NCI-H146 treated with DMSO at 0.1 percent for 48 hours (cell line): ENCODE measurements at regions not wholly inside any gene's neighbourhood (a gene's known extent, or its start where the extent isn't known, plus 50 kb on each side); places are given as distances from the start of the nearest gene placed in this dataset.
"Not testable (repeated sequence)": the region's sequence is repeated elsewhere in the genome, so short reads cannot be mapped to it uniquely, and the experiment has no call there.

Experiments used
- DNase-seq: peaks from one replicate; lab custom pipeline; 2025; ENCODE audit not compliant: unreplicated experiment; lab: John Stamatoyannopoulos, UW

GRCh38 chr7:51592842-51593599 lies 276.4 kb upstream of the COBL start:
- no peak for DNase-seq

- no peak for DNase-seq
Measured at GRCh38 chr7:51591223-51591622, 274.6 kb upstream of the COBL start.

GRCh38 chr7:51590746-51591145 lies 274.1 kb upstream of the COBL start:
- DNase-seq: no peak

- DNase-seq: no peak
Measured at GRCh38 chr7:51589111-51589510, 272.5 kb upstream of the COBL start.

- no peak for DNase-seq
Measured at GRCh38 chr7:51587604-51588003, 271.0 kb upstream of the COBL start.

- DNase-seq: no peak
Measured at GRCh38 chr7:51577390-51577789, 260.8 kb upstream of the COBL start.

GRCh38 chr7:51569581-51569980 lies 253.0 kb upstream of the COBL start:
- DNase-seq: no peak

GRCh38 chr7:51569176-51569575 lies 252.6 kb upstream of the COBL start:
- DNase-seq: no peak

GRCh38 chr7:51551070-51551469 lies 234.5 kb upstream of the COBL start:
- no peak for DNase-seq

GRCh38 chr7:51545131-51545530 lies 228.5 kb upstream of the COBL start:
- DNase-seq: no peak

- no peak for DNase-seq
Measured at GRCh38 chr7:51543801-51544553, 227.4 kb upstream of the COBL start.

- DNase-seq: not testable (repeated sequence)
Measured at GRCh38 chr7:51540906-51541305, 224.3 kb upstream of the COBL start.

GRCh38 chr7:51539840-51540239 lies 223.2 kb upstream of the COBL start:
- DNase-seq: no peak

GRCh38 chr7:51528172-51528571 lies 211.6 kb upstream of the COBL start:
- DNase-seq: no peak

GRCh38 chr7:51521694-51522312 lies 205.2 kb upstream of the COBL start:
- no peak for DNase-seq

- DNase-seq: no peak
Measured at GRCh38 chr7:51521054-51521453, 204.4 kb upstream of the COBL start.

GRCh38 chr7:51518646-51519045 lies 202.0 kb upstream of the COBL start:
- DNase-seq: no peak

- DNase-seq: no peak
Measured at GRCh38 chr7:51517187-51517586, 200.6 kb upstream of the COBL start.

GRCh38 chr7:51501620-51502019 lies 185.0 kb upstream of the COBL start:
- no peak for DNase-seq

GRCh38 chr7:51482976-51483375 lies 166.4 kb upstream of the COBL start:
- no peak for DNase-seq

GRCh38 chr7:51481421-51481820 lies 164.8 kb upstream of the COBL start:
- no peak for DNase-seq

GRCh38 chr7:51477819-51478218 lies 161.2 kb upstream of the COBL start:
- DNase-seq: no peak
